ENCODE measurements at regions not wholly inside any gene's neighbourhood (a gene's known extent, or its start where the extent isn't known, plus 50 kb on each side); places are given as distances from the start of the nearest gene placed in this dataset.

GRCh38 chr12:24424376-24424775 is 474.9 kb upstream of the SOX5 start:
- H3K4me3 ChIP-seq (ENCODE audit: control insufficient read depth in 2 of 3, extremely low read depth in 1 of 3, insufficient read depth in 2 of 3, low read depth in 1 of 3, low read length in 3 of 3), result no peak overlapping the region
- no peak overlapping the region for H3K9ac ChIP-seq (ENCODE audit: control insufficient read depth, extremely low read depth, insufficient read depth, low read length)
- no peaks in the 10 kb centered on the region for H4K20me1 ChIP-seq (ENCODE audit: control insufficient read depth, extremely low read depth, insufficient read depth, low read length)
- DNase-seq (ENCODE audit: low read depth, low spot score), result no peak
- H3K27me3 ChIP-seq (ENCODE audit: control insufficient read depth, extremely low read depth, insufficient read depth, low read length), result no peaks in the 10 kb centered on the region
- TF ChIP-seq, protein P1, sequence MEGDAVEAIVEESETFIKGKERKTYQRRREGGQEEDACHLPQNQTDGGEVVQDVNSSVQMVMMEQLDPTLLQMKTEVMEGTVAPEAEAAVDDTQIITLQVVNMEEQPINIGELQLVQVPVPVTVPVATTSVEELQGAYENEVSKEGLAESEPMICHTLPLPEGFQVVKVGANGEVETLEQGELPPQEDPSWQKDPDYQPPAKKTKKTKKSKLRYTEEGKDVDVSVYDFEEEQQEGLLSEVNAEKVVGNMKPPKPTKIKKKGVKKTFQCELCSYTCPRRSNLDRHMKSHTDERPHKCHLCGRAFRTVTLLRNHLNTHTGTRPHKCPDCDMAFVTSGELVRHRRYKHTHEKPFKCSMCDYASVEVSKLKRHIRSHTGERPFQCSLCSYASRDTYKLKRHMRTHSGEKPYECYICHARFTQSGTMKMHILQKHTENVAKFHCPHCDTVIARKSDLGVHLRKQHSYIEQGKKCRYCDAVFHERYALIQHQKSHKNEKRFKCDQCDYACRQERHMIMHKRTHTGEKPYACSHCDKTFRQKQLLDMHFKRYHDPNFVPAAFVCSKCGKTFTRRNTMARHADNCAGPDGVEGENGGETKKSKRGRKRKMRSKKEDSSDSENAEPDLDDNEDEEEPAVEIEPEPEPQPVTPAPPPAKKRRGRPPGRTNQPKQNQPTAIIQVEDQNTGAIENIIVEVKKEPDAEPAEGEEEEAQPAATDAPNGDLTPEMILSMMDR (optimal IDR thresholded peaks at IDR 0.05 in 1 of 3, IDR thresholded peaks at IDR 0.05 in 1 of 3, conservative IDR thresholded peaks at IDR 0.05 in 1 of 3; ENCODE audit: extremely low read depth in 1 of 3, insufficient read depth in 2 of 3, low read length in 3 of 3), result no peak
- no peak for TF ChIP-seq EZH2 (IDR thresholded peaks at IDR 0.05; ENCODE audit: low read length)
- no peak overlapping the region for H3K27ac ChIP-seq (ENCODE audit: control insufficient read depth, insufficient read depth, low read length)
- no peaks in the 10 kb centered on the region for H3K9me3 ChIP-seq (ENCODE audit: control insufficient read depth, low read depth, low read length)
- H3K4me2 ChIP-seq (ENCODE audit: control insufficient read depth, extremely low read depth, insufficient read depth, low read depth, low read length), result no peak overlapping the region
- H3K79me2 ChIP-seq (ENCODE audit: control insufficient read depth, insufficient read depth, low read length), result no peaks in the 10 kb centered on the region
- no peak overlapping the region for H2AFZ ChIP-seq (ENCODE audit: control insufficient read depth, low read length)
- dilution Hi-C loops (cut with MboI; ENCODE audit: extremely low pct_ligation_motif_present, low sequenced_read_pairs), result no loop called here
- H3K9me1 ChIP-seq (ENCODE audit: control insufficient read depth, extremely low read depth, insufficient read depth, low read length), result no peaks in the 10 kb centered on the region
- H3K36me3 ChIP-seq (ENCODE audit: control insufficient read depth in 2 of 2, extremely low read depth in 1 of 2, insufficient read depth in 2 of 2, low read length in 2 of 2), result no peaks in the 10 kb centered on the region
- no peak for FAIRE-seq
- H3K4me1 ChIP-seq (ENCODE audit: control insufficient read depth, extremely low read depth, insufficient read depth, low read length), result no peaks in the 10 kb centered on the region

DNA sequence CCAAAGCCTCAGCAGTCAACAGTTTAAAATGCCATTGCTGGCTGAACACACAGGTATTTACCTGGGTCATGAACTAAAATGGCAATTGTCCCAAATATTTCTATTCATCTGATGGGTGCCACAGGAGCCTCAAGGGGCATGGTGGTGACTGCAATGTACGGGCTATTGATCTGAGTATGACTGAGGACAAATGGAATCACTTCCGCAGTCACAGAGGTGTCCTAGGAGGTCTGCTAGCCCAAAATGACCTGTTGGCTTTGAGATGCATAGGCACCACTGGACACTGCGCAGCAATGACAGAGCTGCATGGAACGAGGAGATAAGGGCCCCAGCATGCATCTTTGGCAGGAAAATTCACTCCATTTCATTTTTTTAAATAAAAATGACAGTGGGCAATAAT is 474.1 kb upstream of the SOX5 start:
- DNase-seq (ENCODE audit: low read depth, low spot score) (no peak), FAIRE-seq (no peak)
- no peaks in the 10 kb centered on the region for H3K9me3 ChIP-seq (ENCODE audit: control insufficient read depth, low read depth, low read length)
- dilution Hi-C loops (cut with MboI; ENCODE audit: extremely low pct_ligation_motif_present, low sequenced_read_pairs), result no loop called here
- H4K20me1 ChIP-seq (ENCODE audit: control insufficient read depth, extremely low read depth, insufficient read depth, low read length), result no peaks in the 10 kb centered on the region
- H3K79me2 ChIP-seq (ENCODE audit: control insufficient read depth, insufficient read depth, low read length), result no peaks in the 10 kb centered on the region
- H3K4me1 ChIP-seq (ENCODE audit: control insufficient read depth, extremely low read depth, insufficient read depth, low read length), result no peaks in the 10 kb centered on the region
- H3K27me3 ChIP-seq (ENCODE audit: control insufficient read depth, extremely low read depth, insufficient read depth, low read length), result no peaks in the 10 kb centered on the region
- no peaks in the 10 kb centered on the region for H3K36me3 ChIP-seq (ENCODE audit: control insufficient read depth in 2 of 2, extremely low read depth in 1 of 2, insufficient read depth in 2 of 2, low read length in 2 of 2)
- H3K9ac ChIP-seq (ENCODE audit: control insufficient read depth, extremely low read depth, insufficient read depth, low read length), result no peak overlapping the region
- no peak overlapping the region for H2AFZ ChIP-seq (ENCODE audit: control insufficient read depth, low read length)
- H3K9me1 ChIP-seq (ENCODE audit: control insufficient read depth, extremely low read depth, insufficient read depth, low read length), result no peaks in the 10 kb centered on the region
- no peak overlapping the region for H3K27ac ChIP-seq (ENCODE audit: control insufficient read depth, insufficient read depth, low read length)
- H3K4me2 ChIP-seq (ENCODE audit: control insufficient read depth, extremely low read depth, insufficient read depth, low read depth, low read length), result no peak overlapping the region
- TF ChIP-seq EZH2 (IDR thresholded peaks at IDR 0.05; ENCODE audit: low read length), result no peak
- TF ChIP-seq, protein P1 (optimal IDR thresholded peaks at IDR 0.05 in 1 of 3, IDR thresholded peaks at IDR 0.05 in 1 of 3, conservative IDR thresholded peaks at IDR 0.05 in 1 of 3; ENCODE audit: extremely low read depth in 1 of 3, insufficient read depth in 2 of 3, low read length in 3 of 3), result no peak
- H3K4me3 ChIP-seq (ENCODE audit: control insufficient read depth in 2 of 3, extremely low read depth in 1 of 3, insufficient read depth in 2 of 3, low read depth in 1 of 3, low read length in 3 of 3), result no peak overlapping the region

Measured in keratinocyte (primary cell).